HG03469 (cell line): ENCODE measurements at regions not wholly inside any gene's neighbourhood (a gene's known extent, or its start where the extent isn't known, plus 50 kb on each side); places are given as distances from the start of the nearest gene placed in this dataset.
"Not testable (repeated sequence)": the region's sequence is repeated elsewhere in the genome, so short reads cannot be mapped to it uniquely, and the experiment has no call there.

Experiments used
- ATAC-seq: cut with Tn5 transposase; IDR thresholded peaks from one replicate; pipeline ENCODE4 v1.9.1; 2021; ENCODE audit warnings: mild to moderate bottlenecking, moderate library complexity, moderate number of reproducible peaks; ENCODE audit not compliant: unreplicated experiment

DNA sequence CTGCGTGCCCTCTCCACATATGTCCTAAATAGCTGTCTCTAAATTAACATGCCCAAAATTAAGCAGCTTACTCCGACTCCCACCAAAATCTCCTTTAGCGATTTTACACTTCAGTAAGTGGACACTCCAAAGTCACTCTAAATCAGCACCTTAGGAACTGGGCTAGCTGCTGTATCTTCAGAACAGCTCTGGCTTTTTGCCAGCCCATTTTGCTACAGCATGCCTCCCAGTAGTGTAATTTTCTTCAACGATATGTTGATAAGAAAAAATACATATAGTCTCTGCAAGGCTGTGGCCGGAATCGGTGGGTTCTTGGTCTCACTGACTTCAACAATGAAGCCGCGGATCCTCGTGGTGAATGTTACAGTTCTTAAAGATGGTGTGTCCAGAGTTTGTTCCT, 291.8 kb upstream of the RGPD4 start:
- ATAC-seq: no peak

DNA sequence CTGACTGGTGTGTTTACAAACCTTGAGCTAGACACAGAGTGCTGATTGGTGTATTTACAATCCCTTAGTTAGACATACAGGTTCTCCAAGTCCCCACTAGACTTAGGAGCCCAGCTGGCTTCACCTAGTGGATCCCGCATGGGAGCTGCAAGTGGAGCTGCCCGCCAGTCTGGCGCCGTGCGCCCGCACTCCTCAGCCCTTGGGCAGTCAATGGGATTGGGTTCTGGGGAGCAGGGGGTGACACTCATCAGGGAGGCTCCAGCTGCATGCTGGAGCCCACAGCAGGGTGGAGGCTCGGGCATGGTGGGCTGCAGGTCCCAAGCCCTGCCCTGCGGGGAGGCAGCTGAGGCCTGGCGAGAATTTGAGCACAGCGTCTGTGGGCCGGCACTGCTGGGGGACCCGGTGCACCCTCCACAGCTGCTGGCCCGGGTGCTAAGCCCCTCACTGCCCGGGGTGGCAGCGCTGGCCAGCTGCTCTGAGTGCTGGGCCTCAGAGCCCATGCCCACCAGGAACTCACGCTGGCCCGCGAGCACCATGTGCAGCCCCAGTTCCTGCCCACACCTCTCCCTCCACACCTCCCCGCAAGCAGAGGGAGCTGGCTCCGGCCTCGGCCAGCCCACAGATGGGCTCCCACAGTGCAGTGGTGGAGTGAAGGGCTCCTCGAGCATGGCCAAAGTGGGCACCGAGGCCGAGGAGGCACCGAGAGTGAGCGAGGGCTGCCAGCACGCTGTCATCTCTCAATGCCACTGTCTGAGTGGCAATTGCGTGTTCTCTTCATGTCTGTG, 290.6 kb upstream of the RGPD4 start:
- not testable (repeated sequence) for ATAC-seq

DNA sequence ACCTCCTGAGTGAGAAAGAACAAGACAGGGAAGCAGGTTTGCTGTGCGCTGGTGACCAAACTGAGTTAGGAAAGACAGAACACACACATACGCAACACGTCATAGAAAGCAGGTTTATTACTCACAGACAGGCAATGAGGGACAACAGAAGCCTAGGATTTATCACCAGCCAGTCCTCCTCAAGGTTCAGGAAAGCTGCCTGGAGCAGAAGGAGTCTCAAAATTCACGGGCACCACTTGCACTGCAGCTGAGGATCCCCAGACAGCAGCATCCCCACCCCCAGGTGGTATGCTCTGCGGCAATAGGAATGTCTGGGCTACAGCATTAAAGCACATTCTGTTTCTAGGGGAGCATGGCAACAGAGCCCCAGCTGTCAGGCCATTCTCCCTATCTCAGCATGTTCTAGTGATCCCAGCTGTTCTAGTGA, 284.4 kb upstream of the RGPD4 start:
- no peak for ATAC-seq

DNA sequence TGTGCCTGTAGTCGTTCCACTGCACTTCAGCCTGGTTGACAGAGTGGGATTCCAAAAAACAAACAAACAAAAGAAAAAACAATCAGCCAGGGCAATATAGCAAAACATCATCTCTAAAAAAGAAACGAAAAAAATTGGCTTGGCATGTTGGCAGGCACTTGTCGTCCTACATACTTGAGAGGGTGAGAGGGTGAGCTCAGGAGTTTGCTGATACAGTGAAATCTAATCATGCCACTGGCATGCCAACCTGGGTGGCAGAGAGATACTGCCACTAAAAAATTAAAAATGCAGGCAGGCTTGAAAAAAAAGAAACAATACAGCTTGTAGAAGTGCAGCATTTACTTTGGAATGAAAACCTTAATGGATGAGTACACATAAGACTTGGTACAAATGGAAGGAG, 282.9 kb upstream of the RGPD4 start:
- no peak for ATAC-seq

DNA sequence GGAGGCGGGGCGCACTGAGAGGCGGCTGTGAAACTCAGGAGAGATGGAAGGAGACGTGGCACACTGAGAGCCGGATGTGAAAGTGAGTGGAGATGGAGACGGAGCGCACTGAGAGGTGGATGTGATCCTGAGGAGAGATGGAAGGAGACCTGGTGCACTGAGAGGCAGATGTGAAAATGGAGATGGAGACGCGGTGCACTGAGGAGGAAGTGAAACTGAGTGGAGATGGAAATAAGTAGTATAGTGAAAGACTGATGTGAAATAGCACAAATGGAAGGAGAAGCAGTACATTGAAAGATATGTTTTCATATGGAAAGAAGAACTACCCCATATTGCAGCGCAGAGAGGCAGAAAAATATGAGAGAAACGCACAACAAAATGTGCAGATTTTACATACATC, 281.6 kb upstream of the RGPD4 start:
- no peak for ATAC-seq

DNA sequence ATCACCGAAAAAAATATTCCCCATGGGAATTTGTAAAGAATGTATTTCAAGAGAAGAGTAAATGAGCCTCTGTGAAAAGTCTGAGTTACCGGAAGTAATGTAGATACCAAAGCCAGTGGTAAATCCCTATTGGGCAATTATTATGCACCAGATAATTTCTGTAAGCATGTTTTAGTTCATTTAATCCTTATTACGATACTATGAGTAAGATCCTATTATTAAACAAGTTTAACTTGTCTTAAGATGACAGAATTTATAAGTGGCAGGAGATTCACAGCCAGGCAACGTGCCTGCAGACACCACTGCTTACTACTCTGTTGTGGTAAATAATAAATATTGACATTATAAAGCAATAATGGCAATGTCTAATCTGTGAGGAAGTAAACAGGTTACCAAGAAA, 280.8 kb upstream of the RGPD4 start:
- ATAC-seq: no peak

DNA sequence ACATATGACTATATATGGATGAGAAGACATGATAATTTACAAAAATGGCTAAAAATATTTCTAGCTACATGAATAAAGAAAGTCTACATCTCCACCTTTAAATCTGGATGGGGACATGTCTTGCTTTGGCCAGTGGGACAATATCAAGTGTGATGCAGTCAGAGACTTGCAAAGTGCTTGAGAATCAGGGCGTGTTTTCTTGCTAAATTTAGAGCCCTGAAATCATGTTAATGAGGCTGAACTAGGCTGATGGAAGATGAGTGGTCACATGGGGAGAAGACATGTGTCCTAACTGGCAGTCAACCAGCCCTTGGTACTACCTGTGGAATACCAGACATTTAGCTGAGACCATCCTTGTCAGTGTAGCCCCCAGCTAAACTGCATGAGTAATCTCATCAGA, 278.5 kb upstream of the RGPD4 start:
- no peak for ATAC-seq

DNA sequence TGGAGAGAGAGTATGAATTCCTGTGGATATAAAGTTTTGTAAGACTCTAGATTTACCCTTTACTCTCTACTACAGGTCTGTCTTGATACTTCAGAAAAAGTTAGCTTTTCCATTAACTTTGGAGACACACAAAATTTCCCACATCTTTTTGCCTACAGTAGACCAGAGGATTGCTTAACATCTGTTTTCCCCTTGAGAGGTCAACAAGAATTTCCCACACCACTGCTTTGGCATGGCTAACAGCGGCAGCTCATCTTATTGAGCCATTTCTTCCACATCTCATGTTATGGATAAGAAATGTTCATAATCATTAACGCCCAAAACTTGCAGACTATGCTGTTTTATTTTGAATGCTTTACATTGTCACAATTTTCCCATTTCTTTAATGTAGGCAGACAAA, 273.6 kb upstream of the RGPD4 start:
- ATAC-seq: no peak

DNA sequence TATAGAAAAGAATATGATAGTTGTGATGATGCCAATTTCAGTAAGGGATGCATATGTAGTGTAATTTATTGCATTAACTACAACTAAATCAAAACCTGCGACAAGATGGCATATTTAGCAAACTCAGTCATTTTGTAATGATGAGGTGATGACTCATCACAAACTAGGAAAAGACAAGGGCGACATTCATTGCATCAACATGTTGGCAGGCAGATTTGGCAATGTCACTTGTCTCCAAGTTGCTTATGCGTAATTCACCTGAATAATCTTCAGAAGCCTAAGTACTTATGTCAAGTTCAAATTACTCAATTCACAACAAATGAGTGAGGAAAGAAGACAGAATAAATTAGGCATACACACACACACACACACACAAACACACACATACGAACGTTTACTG, 273.2 kb upstream of the RGPD4 start:
- no peak for ATAC-seq

DNA sequence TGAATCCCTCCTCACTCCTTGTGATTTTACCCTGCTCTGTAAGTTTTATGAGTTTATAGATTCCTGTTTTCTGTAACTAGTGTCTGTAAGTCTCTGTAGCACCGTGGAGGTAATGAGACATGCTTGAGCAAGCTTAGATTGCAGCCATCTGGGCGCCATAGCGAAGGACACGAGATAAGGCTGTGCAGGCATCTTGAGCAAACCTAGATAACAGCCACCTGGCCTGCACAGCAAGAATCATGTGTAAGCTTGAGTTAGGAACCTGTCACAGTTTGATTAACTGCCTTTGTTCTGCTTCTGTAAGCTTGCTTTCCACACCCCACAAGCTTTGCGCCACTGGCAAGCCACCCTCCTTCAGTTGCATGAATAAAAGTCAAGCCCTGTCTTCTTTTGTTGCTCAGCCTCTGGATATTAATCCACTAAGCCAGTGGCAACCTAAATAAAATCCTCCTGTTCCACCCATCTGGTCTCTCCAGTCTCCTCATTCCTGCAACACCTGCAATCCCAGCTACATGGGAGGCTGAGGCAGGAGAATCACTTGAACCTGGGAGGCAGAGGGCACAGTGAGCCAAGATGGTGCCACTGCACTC, 270.6 kb upstream of the RGPD4 start:
- no peak for ATAC-seq

DNA sequence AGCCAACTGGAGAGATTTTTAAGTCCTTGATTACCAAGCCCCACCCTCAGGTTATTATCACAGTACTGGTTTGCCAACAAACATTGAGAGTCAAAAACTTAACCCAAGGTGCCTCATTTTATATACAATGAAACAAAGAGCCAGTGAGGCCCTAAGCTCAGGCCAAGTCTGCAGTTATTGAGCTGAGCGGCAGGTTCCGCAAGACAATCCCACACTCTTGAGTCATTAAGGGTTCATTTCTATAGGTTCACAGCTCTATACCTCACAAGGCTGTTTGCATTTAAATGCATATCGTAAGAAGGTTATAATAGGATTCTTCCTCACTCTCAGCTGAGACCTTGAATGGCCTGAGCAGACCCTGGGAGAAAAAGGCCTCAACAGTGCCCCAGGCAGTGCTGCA, 268.4 kb upstream of the RGPD4 start:
- no peak for ATAC-seq

DNA sequence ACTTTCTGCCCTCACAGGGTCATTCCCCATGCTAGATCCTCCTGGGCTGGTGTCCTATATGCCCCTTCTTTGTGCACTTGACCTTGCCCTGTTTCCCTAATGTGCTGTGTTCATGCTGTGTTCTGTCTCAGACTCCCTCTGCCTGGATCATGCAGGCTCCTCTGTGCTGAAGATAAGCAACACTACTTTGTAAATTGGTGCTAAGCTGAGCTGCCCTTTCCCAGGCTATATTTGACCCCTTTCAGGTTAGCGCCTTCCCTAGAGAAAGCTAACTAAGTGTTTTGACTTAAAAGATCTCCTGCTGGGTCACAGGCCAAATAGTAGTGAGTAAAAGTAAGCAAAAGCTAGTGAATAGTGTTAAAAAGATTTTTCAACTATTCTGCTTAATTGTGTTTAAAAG, 257.2 kb upstream of the RGPD4 start:
- no peak for ATAC-seq

DNA sequence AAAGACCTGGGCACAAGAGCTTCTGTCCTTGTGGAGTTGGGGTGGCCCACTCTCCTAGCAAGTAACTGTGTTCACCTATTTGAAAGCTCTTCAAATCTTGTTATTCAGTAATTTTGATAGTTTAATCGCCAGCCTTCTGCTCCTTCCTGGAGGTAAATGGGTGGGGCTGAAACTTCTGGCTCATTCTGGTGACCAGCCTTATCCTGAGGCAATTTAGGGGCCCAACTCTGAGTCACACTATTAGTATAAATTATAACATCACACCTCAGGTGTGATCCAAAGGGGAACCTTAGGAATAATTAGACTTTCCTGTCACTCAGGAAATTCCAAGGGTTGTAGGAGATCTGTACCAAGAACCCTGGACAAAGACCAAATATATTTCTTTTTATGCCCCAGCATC, 255.8 kb upstream of the RGPD4 start:
- ATAC-seq: no peak

DNA sequence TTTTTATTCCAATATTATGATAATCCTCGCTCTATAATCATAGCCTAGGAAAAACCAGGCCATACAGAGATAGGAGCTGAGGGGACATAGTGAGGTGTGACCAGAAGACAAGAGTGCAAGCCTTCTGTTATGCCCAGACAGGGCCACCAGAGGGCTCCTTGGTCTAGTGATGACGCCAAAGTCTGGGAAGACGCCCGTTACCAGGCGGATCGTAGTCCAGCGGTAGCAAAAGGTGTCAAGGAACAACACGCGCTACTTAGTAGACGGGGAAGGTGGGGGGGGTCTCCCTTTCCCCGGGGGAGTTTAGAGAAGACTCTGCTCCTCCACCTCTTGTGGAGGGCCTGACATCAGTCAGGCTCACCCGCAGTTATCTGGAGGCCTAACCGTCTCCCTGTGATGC, 253.8 kb upstream of the RGPD4 start:
- not testable (repeated sequence) for ATAC-seq

DNA sequence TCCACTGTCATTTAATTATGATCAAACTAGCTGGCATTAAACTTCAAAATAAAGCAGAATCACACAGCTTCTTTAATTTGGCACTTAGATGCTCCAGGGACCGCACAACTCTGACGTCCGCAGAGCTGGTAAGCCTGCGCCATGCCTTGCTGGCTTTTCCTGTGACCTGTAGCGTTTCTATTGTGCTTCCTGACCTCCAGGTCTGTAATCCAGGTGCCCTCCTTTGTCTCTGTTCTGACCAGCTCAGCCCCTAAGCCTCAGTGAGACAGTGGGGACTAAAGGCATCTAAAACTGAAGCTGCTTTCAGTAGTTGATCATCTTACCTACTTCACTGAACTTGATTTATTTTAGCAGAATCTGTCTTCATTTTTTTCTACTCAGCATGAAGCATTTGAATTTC, 249.7 kb upstream of the RGPD4 start:
- no peak for ATAC-seq

DNA sequence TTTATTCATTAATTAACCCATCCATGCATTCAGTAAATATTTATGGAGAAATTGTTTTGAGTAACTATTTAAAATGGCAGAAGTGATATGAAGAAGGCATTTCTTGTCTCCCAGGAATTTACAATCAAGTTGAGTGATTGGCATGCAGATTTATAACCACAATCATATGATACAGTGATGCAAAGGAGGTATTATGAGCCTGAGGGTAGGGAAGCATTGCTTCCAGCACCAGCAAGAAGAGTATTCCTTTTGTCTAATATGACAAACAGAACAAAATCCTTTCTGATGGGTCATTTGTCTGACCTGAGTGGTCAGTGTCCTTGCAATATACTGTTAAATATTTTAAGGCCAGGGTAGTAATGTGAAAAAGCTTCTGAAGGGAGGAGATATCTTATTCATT, 244.2 kb upstream of the RGPD4 start:
- ATAC-seq: no peak

DNA sequence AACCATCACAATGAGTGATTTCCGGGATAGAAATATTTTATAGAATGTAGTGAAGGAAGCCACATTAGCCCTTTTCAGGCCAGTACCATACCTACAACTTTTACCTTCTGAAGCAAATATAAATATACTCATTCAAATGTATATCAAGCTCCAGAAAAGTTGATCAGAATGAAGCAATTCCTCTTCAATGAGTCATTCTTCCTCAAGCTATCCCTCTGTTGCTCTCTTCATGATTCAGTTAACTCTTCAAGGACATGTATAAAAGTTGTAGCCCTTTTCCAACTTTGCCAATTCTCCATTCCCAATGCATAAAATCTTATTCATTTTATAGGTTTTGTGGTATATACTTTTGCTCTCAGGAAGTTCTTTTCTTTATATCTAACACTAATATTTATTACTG, 242.1 kb upstream of the RGPD4 start:
- ATAC-seq: no peak

DNA sequence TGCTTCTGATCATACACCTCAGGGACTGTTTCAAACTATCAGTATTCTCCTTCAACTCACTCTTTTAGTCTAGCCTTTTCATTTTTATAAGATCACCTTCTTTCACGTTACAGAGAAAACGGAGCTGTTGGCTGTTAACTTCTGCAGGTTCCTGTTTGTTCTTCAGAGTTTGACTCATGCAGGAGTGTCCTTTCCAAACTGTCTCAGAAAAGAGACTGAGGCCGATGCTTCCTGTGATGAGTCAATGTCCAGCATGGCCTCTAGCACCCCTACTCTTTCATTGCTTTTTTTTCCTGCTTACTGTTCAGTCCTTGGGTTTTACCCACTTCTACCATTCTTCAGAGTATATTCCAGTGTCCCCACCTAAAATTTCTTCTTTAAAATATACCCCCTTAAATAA, 240.8 kb upstream of the RGPD4 start:
- no peak for ATAC-seq

DNA sequence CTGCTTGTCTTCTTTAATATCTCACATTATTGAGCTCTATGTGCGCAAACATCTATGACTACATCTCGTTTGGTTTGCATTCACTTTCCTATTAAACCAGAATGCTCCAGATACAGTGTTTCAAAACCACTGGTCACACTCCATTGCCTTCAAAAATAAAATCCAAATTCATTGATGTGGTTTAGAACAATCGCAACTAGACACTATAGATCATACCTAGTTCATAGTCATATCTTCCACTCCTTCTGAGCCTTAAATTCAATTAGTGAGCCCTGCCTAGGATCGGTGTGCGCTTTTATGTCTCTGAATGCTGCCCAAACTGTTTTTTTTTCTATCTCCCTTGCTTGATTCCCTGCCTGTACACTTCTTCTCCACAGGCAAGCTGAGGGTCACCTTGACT, 238.5 kb upstream of the RGPD4 start:
- ATAC-seq: no peak

DNA sequence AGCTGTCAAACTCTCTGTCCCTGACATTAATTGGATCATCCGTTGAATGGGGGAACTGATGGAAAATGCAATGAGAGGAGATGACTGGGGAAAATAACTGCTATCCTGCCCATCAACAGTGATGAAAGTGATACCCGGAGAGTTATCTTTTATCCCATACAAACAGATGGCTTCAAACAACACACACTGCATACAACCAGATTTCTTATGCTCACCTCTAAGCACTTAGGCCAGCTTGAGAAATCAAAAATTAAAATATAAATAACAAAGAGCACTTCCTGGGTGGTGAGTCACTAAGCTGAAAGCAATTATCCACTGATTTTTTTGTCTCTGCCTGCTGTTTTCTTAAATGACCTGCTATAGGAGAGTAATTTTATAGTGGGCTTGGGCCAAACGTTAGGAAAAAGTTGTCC, 237.6 kb upstream of the RGPD4 start:
- ATAC-seq: no peak

DNA sequence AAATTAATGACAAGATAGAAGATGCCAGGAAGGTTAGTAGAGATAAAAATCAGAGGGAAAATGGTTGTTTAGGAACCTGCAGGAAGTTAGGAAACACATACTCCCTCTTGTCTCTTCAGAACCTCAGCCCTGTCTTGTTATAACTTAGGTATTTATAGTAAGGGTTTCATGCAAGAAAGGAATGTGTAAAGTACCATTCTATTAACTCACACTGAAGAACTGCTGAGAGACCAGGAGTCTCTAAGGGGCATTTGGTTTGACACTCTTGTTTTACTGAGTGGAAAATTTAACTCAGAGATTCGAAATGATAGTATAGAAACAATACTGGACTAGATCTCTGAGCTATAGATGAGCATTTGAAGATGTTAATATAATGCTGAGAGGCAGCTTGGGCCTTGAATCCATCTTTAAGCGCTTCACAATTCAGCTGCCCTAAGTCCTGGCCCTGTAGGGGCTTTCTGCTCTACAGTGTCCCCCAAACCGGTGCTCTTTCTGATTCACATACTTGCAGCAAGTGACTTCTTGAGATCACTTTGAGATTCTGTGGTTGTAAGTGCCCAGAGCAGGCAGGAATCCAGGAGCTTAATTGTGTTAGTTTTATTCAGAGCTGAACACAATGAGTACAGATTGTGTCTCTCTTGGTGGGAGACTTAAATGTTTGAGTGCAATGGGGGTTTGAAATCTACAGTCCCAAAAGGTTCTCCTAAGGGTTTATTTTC, 235.0 kb upstream of the RGPD4 start:
- no peak for ATAC-seq

DNA sequence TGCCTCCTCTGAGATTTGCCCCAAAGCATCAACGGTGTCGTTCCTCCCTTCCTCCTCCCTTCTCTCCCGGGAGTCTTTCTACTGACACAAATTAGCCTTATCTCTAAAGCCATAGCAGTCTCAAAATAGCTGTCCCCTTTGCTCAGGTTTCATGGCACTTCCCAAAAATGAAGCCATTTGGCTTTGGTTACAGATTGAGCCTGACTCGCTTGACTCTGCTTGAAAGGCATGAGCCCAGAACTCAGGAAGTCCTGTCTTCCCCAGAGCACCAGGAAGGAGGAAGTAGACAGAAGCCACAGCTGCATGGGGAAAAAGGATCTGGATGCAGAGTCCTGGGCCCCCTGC, 234.4 kb upstream of the RGPD4 start:
- no peak for ATAC-seq
